Right renal pelvis (tissue), 4 donors: ENCODE measurements at regions not wholly inside any gene's neighbourhood (a gene's known extent, or its start where the extent isn't known, plus 50 kb on each side); places are given as distances from the start of the nearest gene placed in this dataset.

Experiments used
- DNase-seq, 4 donors: peaks; one replicate each; pipeline ENCODE4 v3.0.0-alpha.2; 2013; ENCODE audit warnings: low read depth in 4 of 4, low spot score in 3 of 4, missing footprints in 1 of 4

GRCh38 chr3:35946121-35946853 lies 307.0 kb downstream of the ARPP21 start:
- no peak for DNase-seq

DNA sequence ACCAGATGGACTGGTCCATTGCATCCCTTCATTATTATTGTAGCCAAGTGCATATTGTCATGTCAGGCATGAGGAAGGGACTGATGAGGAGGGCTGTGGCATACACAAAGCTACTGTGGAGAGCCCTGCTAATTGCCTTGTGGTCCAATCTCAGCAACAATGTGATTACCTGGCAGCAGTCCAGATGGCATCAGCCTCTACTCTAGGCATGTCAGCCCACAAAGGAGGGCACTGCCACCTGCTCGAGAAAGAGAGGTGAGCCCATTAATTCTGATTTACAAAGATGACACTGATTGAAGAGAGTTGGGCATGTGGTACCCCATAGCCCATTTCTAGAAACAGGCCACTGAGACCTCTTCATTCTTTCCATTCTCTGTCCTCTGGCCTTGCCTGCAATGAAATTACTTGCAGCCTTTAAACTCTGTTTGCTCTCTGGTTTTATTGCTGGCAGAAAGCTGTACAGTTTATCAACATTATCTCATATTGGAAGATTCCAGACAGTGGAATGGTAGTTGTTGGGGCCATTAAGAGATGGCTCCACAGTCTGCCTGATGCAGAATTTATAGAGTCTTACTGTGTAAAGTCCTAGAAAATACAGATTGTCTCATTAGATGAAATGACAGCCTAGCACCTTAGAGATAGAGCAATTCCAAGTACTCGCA lies 307.7 kb downstream of the ARPP21 start:
- no peak for DNase-seq

DNA sequence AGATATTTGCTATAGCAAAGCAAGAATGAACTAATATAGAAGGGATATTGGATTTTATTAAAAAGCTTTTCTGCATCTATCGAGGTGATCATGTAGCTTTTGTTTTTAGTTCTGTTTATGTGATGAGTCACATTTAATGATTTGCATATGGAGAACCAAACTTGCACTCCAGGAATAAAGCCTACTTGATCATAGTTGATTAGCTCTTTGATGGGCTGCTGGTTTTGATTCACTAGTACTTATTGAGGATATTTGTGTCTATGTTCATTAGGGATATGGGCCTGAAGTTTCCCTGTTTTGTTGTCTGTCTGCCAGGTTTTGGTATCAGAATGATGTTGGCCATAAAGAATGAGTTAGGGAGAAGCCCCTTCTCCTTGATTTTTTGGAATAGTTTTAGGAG lies 310.7 kb downstream of the ARPP21 start:
- DNase-seq: no peak

- no peak for DNase-seq
These were observed 315.1 kb downstream of the ARPP21 start for GRCh38 chr3:35954413-35954812.

GRCh38 chr3:35965908-35966307 lies 326.6 kb downstream of the ARPP21 start:
- peak in 3 of 4 donors; percentile 12 to 27 (median 14) for DNase-seq

DNA sequence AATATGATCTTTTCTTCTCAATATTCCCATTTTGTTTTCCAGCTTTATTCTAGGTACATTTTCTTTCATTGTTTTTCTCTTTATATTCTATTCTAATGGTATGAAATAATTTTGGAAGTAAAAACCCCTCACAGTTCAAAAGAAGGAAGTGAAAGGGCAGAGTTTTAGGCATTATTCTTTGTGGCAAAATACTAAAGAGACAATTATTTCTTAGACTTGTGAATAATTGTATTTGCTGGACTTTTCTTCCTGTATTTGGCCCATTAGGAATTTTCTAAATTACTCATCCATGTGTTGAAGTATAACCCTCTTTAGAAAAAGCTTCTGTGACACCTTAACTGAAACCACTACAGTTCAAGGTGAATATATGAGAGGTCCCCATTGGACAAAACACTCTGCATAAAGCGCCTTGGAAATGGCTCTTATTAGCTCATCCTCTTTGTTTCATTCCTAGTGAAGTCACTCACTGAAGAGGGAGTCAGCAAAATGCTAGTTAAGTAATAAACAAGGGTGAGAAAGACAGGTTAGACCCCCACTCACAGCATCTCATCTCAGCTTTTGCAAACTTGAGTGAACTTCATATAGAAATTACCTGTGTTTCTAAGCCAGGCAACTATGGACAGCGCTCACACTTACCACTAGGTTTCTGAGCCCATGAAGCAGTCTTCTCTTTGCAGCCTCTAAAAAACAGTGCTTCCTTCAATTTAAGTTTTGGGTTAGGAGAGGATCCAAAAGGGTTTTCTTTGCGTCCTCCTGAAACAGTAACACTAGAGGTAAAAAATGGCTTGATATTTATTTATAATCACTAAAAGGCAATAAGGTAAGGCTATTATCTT lies 327.5 kb downstream of the ARPP21 start:
- no peak for DNase-seq

DNA sequence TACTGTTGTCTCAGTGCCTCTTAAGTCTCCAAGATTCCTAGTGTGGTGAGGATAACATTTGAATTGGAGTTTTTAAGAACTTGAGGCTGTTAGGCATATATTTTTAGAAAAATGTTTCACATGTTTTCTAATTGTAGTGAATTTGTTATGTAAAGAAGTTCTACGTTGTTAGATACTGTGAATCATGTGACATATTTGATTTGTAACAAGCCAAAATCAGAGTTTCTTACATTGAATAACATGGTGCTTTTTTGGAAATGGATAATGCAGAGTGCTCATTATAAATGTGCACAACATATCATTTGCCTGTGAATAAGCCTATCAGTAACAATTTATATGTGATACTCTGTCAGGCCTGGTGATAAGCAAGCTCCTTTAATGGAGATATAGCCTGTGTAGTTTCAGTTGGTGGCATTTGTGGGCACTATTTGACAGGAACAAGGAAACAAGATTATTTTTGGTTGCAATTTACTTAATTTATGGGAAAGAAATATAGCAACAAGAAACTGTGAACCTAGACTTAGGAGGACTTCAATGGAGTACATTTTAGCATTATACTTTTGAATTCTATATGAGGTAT lies 328.8 kb downstream of the ARPP21 start:
- no peak for DNase-seq

GRCh38 chr3:35969406-35969805 lies 330.1 kb downstream of the ARPP21 start:
- no peak for DNase-seq

DNA sequence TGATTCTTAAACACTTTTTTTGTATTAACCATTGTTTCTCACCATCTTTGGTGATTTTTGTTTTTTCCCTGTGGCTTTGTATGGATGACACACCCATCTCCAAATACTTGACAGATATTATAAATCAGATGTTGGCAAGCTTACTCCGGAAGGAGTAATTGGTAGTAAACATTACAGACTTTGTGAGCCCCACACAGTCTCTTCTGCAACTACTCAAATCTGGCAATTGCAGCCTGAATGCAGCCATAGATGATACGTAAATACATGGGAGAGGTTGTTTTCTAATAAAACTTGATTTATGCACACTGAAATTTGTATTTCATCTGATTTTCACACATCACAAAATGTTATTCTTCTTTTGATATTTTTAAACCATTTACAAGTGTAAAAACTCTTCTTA lies 331.5 kb downstream of the ARPP21 start:
- no peak for DNase-seq

DNA sequence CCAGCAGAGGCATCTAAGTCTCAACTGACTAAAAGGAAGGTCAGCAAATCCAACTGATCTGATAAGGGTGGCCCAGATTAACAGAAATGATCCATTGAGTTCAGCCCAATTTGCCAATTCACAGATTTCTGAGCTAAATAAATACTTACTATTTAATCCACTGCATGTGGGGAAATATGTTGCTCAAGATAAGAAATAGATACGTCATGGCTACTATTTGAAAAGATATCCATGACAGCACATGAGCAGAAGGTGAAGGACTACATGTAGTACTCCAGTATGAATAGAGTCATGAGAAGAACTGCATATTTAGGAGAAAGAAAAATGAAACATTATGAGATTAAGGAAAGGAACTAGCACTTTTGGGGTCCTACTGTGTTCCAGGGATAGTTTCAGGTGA lies 332.4 kb downstream of the ARPP21 start:
- DNase-seq: no peak

- no peak for DNase-seq
These were observed 335.5 kb downstream of the ARPP21 start for GRCh38 chr3:35974872-35975271.

DNA sequence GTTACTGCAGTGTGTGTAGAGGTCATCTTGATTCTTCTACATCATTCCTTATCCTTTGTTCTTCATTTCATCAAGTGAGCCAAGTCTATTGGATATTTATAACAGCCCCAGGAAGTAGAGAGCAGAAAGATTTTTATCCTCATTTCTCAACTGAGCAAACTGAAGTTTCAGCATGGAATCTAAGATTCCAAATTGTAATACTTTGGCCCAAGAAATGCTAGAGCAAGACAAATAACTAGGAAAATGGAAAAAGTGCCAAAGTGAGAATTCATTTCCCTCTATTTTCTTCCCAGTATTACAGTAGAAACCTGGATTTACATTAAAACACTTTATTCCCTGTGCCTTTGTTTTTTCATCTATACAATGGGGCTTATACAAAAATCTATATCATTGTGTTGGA lies 346.8 kb downstream of the ARPP21 start:
- no peak for DNase-seq

GRCh38 chr3:35987386-35987785 lies 348.1 kb downstream of the ARPP21 start:
- no peak for DNase-seq

DNA sequence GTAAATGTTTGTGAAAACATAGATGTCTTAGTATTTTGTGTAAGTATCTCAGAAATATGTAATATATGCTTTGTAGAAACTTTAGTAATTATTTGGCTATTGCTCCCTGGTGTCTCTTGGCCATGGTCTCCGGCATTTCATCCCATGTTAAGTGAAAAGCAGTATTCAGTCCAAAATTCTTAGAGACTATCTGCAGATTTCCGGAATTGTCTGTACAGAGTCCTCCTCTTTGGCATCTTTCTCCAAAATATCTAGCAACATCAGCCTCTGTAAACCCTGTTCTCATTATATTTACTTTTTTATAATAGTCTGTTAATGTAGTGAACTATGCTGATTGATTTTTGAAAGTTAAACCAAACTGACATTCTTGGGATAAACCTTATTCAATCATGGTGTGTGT lies 352.7 kb downstream of the ARPP21 start:
- DNase-seq: no peak

DNA sequence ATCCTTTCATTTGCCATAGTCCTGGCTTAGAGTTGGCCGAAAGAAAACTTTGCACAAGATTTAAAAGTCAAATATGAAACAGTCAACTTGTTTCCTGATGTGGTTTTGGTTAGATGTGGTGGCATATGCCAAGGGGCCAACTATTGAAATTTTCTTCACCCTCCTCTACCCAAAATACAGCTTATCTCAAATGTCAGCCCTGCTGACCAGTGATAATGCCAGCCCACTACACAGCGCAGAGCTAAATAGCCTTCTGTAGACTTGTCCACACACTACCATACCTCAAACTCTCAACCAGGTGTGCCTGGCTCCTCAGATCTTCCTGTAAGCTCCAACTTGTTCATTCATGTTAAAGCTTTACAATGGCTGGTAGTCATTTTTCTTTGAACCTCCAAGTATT lies 368.5 kb upstream of the STAC start:
- no peak for DNase-seq

DNA sequence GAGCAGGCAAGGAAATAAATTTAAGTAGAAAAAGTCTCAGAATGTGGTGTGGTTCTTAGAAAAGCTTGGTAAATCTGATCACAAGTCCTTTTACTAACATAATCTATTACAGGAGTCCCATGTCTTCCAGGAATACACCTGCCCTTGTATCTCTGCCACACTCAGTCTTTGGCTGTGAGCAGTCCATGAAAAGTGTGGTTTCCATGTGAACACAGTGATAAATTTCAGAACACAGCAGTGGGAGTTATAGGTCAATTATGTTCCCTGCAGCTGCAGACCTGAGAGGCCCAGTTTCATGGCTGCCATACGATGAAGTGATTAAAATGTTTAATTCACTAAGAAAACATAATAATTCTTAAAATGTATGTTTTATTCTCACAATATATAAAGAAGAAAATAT lies 366.9 kb upstream of the STAC start:
- no peak for DNase-seq

DNA sequence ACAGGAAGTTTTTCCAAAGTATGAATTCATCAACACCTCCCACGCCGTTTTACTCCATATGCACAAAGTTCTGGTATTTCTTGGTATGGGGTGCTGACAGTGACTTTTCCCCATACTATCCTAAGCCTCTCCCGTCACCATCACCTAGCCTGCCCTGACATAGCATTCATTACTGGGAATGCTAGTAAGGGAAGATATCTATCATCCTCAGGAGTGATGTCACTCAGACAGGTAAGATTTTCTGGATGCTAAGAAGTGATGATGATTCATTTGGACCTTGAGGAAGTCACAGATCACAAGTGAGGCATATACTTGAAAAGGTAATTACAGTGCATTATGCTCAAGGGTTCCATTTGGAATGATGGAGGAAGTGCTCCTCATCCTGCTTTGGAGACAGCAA lies 355.1 kb upstream of the STAC start:
- DNase-seq: no peak

DNA sequence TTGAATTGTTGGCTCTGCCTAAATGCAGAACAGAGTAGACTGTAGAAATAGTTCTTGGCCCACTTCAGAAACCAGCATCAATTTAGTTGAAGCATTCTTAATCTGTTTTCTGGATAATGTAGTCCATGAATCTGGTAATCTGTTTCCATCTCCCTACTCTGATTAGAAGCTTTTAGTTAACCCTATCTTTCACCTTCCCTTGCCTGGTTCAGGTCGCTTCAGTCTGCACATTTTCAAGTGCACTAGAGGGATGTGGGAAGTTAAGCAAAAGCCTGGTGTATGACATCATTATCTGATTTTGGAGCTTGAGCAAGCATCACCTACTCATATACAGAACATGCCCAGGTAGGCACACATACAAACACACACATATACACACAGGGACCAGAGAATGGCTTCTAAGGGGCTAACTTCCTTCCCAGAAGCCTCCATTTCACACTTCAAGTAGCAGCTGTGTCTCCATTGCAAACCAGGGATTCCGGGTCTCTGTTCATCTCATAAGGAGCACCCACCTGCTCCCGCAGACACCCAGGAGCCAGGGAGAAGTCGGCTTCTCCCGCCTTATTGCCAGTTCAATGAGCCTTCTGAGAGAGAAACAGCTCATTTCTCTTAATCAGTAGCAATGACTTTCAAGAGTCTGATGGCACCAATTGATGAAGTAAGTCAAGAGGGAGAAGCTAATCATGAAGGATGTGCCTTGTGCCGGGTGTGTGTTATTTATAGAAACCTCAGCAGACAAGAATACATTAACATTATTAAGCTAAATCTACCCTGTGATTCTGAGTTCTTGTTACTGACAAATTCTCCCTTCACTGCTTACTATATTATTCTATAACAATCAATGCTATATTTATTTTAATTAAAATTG lies 347.9 kb upstream of the STAC start:
- DNase-seq: no peak

- no peak for DNase-seq
These were observed 321.8 kb upstream of the STAC start for GRCh38 chr3:36058404-36059030.

- DNase-seq: no peak
These were observed 319.4 kb upstream of the STAC start for GRCh38 chr3:36060950-36061349.
